HFFc6 (cell line): ENCODE measurements at regions not wholly inside any gene's neighbourhood (a gene's known extent, or its start where the extent isn't known, plus 50 kb on each side); places are given as distances from the start of the nearest gene placed in this dataset.

Source experiments
- DNase-seq: peaks from one replicate; pipeline ENCODE4 v3.0.0-alpha.2; 2018
- H3K27ac Mint-ChIP-seq: 2 replicates; pipeline ENCODE4 v1.8.0; 2020; ENCODE audit warnings: mild to moderate bottlenecking, mixed read lengths
- H3K27me3 Mint-ChIP-seq: 2 replicates; pipeline ENCODE4 v1.8.0; 2021; ENCODE audit warnings: mild to moderate bottlenecking, moderate library complexity, mixed read lengths; ENCODE audit not compliant: insufficient read depth
- H3K36me3 Mint-ChIP-seq: 2 replicates; pipeline ENCODE4 v1.8.0; 2021; ENCODE audit warnings: low read depth, mixed read lengths
- H3K4me1 Mint-ChIP-seq: 2 replicates; pipeline ENCODE4 v1.8.0; 2020; ENCODE audit warnings: low read depth, mixed read lengths
- H3K4me3 Mint-ChIP-seq: 2 replicates; pipeline ENCODE4 v1.8.0; 2020; ENCODE audit warnings: mild to moderate bottlenecking, moderate library complexity, mixed read lengths
- H3K9me3 Mint-ChIP-seq: 2 replicates; pipeline ENCODE4 v1.8.0; 2020; ENCODE audit warnings: mild to moderate bottlenecking, mixed read lengths
- TF ChIP-seq, protein P1 (sequence below): fragments of 200-600 bp; sonication (generic); IDR thresholded peaks from 2 replicates; pipeline ENCODE4 v1.5.0; 2021; ENCODE audit warnings: antibody characterized with exemption, mild to moderate bottlenecking

DNA sequence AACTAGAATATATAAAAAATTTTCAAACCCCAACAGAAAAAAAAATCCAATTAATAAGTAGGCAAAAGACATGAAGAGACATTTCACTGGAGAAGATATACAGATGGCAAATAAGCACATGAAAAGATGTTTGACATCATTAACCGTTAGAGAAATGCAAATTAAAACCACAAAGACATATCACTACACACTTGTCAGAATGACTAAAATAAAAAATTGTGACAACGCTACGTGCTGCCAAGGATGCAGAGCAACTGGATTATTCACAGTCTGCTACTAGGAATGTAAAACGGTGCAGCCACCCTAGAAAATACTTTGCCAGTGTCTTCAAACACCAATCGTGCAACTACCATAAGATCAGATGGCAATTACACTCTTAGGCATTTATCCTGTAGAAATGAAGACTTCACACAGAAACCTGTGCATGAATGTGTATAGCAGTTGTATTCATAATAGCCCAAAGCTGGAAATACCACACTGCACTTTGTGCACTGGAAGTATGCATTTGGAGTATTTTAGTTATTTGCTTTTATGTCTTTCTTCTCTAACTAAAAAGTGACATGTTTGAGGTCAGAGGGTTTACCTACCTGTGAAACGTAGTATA, 75.3 kb upstream of the PALMD start:
- Mint-ChIP-seq H3K36me3 (no peaks in the 10 kb centered on the region), H3K4me1 (peaks cover 17% of the 10 kb centered on the region), H3K27ac (no peak overlapping the region), H3K4me3 (no peak overlapping the region), H3K9me3 (no peaks in the 10 kb centered on the region), H3K27me3 (peaks cover 3% of the 10 kb centered on the region; the same call in 1 of the 2 replicates)
- TF ChIP-seq, protein P1, sequence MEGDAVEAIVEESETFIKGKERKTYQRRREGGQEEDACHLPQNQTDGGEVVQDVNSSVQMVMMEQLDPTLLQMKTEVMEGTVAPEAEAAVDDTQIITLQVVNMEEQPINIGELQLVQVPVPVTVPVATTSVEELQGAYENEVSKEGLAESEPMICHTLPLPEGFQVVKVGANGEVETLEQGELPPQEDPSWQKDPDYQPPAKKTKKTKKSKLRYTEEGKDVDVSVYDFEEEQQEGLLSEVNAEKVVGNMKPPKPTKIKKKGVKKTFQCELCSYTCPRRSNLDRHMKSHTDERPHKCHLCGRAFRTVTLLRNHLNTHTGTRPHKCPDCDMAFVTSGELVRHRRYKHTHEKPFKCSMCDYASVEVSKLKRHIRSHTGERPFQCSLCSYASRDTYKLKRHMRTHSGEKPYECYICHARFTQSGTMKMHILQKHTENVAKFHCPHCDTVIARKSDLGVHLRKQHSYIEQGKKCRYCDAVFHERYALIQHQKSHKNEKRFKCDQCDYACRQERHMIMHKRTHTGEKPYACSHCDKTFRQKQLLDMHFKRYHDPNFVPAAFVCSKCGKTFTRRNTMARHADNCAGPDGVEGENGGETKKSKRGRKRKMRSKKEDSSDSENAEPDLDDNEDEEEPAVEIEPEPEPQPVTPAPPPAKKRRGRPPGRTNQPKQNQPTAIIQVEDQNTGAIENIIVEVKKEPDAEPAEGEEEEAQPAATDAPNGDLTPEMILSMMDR, result no peak
- DNase-seq, result no peak

DNA sequence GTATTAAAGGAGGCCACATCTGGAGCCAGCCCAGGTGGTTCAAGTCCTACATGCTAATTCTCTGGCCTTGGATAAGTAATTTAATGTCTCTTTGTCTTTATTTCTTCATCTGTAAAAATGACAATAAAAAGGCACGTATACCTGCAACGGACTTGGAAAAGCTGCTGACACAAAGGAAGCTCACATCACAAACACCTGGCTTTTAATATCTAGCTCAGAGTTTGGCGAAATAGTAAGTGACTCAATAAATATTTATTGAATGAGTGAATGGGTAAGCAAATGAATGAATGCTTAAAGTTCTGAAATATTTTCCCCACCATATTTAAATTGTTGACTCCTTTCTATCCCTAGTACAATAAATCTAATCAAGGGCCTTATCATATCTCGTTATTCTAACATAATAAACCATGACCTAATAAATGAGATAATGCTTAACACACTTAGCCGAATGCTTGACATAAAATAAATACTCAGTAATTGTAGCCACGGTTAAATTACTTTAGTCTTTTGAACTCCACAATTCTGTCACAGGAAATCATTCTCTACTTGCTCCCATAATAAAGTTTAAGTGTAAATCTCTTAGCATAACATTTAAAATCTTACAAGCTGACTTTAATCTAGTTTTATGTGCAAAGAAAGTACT, 74.7 kb upstream of the PALMD start:
- H3K27me3 Mint-ChIP-seq, result peaks cover 3% of the 10 kb centered on the region; the same call in 1 of the 2 replicates
- H3K36me3 Mint-ChIP-seq, result no peaks in the 10 kb centered on the region
- H3K4me3 Mint-ChIP-seq, result no peak overlapping the region
- no peak for DNase-seq
- H3K4me1 Mint-ChIP-seq, result peaks cover 11% of the 10 kb centered on the region
- H3K27ac Mint-ChIP-seq, result no peak overlapping the region
- TF ChIP-seq, protein P1, result no peak
- H3K9me3 Mint-ChIP-seq, result no peaks in the 10 kb centered on the region

- Mint-ChIP-seq H3K4me3 (no peak overlapping the region), H3K4me1 (0 out of 2 replicates have a peak, but pooled peaks cover 5% of the 10 kb centered on the region), H3K36me3 (no peaks in the 10 kb centered on the region), H3K27me3 (no peaks in the 10 kb centered on the region; the same call in 1 of the 2 replicates), H3K9me3 (no peaks in the 10 kb centered on the region), H3K27ac (no peak overlapping the region)
- DNase-seq, result no peak
- TF ChIP-seq, protein P1, result no peak
Observed at GRCh38 chr1:99573431-99574217, 72.3 kb upstream of the PALMD start.

- no peak overlapping the region for H3K27ac Mint-ChIP-seq
- TF ChIP-seq, protein P1, result no peak
- H3K36me3 Mint-ChIP-seq, result no peaks in the 10 kb centered on the region
- no peaks in the 10 kb centered on the region for H3K27me3 Mint-ChIP-seq
- H3K4me3 Mint-ChIP-seq, result no peak overlapping the region
- DNase-seq, result no peak
- H3K4me1 Mint-ChIP-seq, result no peaks in the 10 kb centered on the region
- H3K9me3 Mint-ChIP-seq, result no peaks in the 10 kb centered on the region
Observed at GRCh38 chr1:99577313-99577712, 68.6 kb upstream of the PALMD start.

GRCh38 chr1:99579691-99580172, 66.2 kb upstream of the PALMD start:
- Mint-ChIP-seq H3K4me3 (no peak overlapping the region), H3K27ac (no peak overlapping the region), H3K4me1 (no peaks in the 10 kb centered on the region), H3K36me3 (no peaks in the 10 kb centered on the region), H3K27me3 (no peaks in the 10 kb centered on the region), H3K9me3 (no peaks in the 10 kb centered on the region)
- TF ChIP-seq, protein P1, result no peak
- DNase-seq, result no peak
